Trophoblast cell (in vitro differentiated cells and primary cell): ENCODE measurements at regions not wholly inside any gene's neighbourhood (a gene's known extent, or its start where the extent isn't known, plus 50 kb on each side); places are given as distances from the start of the nearest gene placed in this dataset.

Experiments
- DNase-seq, 2 donors: peaks; one replicate each; pipeline ENCODE4 v3.0.0-alpha.2; 2016
- H2AFZ ChIP-seq: 2 replicates; pipeline ENCODE4 v1.6.1; 2013; ENCODE audit warnings: low read length, moderate library complexity, mild to moderate bottlenecking; ENCODE audit not compliant: insufficient read depth, poor library complexity
- H2AK5ac ChIP-seq: 2 replicates; pipeline ENCODE4 v1.6.1; 2013; ENCODE audit warnings: mild to moderate bottlenecking, low read length
- H2BK120ac ChIP-seq: 2 replicates; pipeline ENCODE4 v1.6.1; 2013; ENCODE audit warnings: low read length, mild to moderate bottlenecking, moderate library complexity; ENCODE audit not compliant: insufficient read depth, poor library complexity
- H2BK12ac ChIP-seq: 2 replicates; pipeline ENCODE4 v1.6.1; 2013; ENCODE audit warnings: mild to moderate bottlenecking, low read length, moderate library complexity
- H2BK5ac ChIP-seq: 2 replicates; pipeline ENCODE4 v1.6.1; 2013; ENCODE audit warnings: low read length, low read depth, moderate library complexity, mild to moderate bottlenecking; ENCODE audit not compliant: poor library complexity
- H3K14ac ChIP-seq: 2 replicates; pipeline ENCODE4 v1.6.1; 2013; ENCODE audit warnings: mild to moderate bottlenecking, low read length
- H3K18ac ChIP-seq: 2 replicates; pipeline ENCODE4 v1.6.1; 2013; ENCODE audit warnings: mild to moderate bottlenecking, low read length
- H3K23ac ChIP-seq: 2 replicates; pipeline ENCODE4 v1.6.1; 2013; ENCODE audit warnings: low read length
- H3K27ac ChIP-seq: 2 replicates; pipeline ENCODE4 v1.5.1; 2013; ENCODE audit warnings: low read depth, mild to moderate bottlenecking, inconsistent platforms, low read length, moderate library complexity
- H3K27me3 ChIP-seq: 2 replicates; pipeline ENCODE4 v1.6.1; 2013; ENCODE audit warnings: inconsistent platforms, mild to moderate bottlenecking, low read length, moderate library complexity; ENCODE audit not compliant: insufficient read depth
- H3K36me3 ChIP-seq, 2 experiments: 1 replicate in 1 of 2; 2 replicates in 1 of 2; pipeline ENCODE4 v1.6.1; 2013; ENCODE audit warnings: low read length in 2 of 2, mild to moderate bottlenecking in 2 of 2, moderate library complexity in 1 of 2; ENCODE audit not compliant: insufficient read depth in 2 of 2, control insufficient read depth in 1 of 2
- H3K4ac ChIP-seq: 2 replicates; pipeline ENCODE4 v1.6.1; 2013; ENCODE audit warnings: low read depth, mild to moderate bottlenecking, low read length, moderate library complexity
- H3K4me1 ChIP-seq, 2 experiments: 1 replicate in 1 of 2; 2 replicates in 1 of 2; pipeline ENCODE4 v1.6.1; 2013; ENCODE audit warnings: low read length in 2 of 2, mild to moderate bottlenecking in 2 of 2, moderate library complexity in 1 of 2; ENCODE audit not compliant: insufficient read depth in 2 of 2, control insufficient read depth in 1 of 2
- H3K4me2 ChIP-seq: 2 replicates; pipeline ENCODE4 v1.6.1; 2013; ENCODE audit warnings: inconsistent platforms, mild to moderate bottlenecking, low read length, moderate library complexity
- H3K4me3 ChIP-seq: 2 replicates; pipeline ENCODE4 v1.5.1; 2013; ENCODE audit warnings: mild to moderate bottlenecking, low read depth, low read length, inconsistent platforms
- H3K79me1 ChIP-seq: one replicate; pipeline ENCODE4 v1.6.1; 2013; ENCODE audit warnings: low read length
- H3K79me2 ChIP-seq: 2 replicates; pipeline ENCODE4 v1.6.1; 2013; ENCODE audit warnings: low read length, mild to moderate bottlenecking; ENCODE audit not compliant: control insufficient read depth, insufficient read depth, poor library complexity
- H3K9ac ChIP-seq: 2 replicates; pipeline ENCODE4 v1.6.1; 2013; ENCODE audit warnings: mild to moderate bottlenecking, low read length
- H3K9me3 ChIP-seq: 2 replicates; pipeline ENCODE4 v1.6.1; 2013; ENCODE audit warnings: low read depth, mild to moderate bottlenecking, control low read depth, inconsistent platforms, low read length; ENCODE audit not compliant: insufficient read depth
- H4K12ac ChIP-seq: 2 replicates; pipeline ENCODE4 v1.6.1; 2013; ENCODE audit warnings: low read depth, mild to moderate bottlenecking, low read length, moderate library complexity
- H4K8ac ChIP-seq: 2 replicates; pipeline ENCODE4 v1.6.1; 2013; ENCODE audit warnings: low read depth, mild to moderate bottlenecking, low read length, moderate library complexity
- H4K91ac ChIP-seq: one replicate; pipeline ENCODE4 v1.6.1; 2013; ENCODE audit warnings: low read depth, mild to moderate bottlenecking, low read length, moderate library complexity
- WGBS: extraction: QIAGEN DNeasy Blood & Tissue Kit; methylation state at CpG from one replicate; pipeline ENCODE4 v1.1.7; 2013; ENCODE audit warnings: missing lambda C conversion rate; ENCODE audit not compliant: insufficient read length, insufficient coverage; ENCODE audit errors: extremely low coverage; 5-methylcytosine and 5-hydroxymethylcytosine counted together

DNA sequence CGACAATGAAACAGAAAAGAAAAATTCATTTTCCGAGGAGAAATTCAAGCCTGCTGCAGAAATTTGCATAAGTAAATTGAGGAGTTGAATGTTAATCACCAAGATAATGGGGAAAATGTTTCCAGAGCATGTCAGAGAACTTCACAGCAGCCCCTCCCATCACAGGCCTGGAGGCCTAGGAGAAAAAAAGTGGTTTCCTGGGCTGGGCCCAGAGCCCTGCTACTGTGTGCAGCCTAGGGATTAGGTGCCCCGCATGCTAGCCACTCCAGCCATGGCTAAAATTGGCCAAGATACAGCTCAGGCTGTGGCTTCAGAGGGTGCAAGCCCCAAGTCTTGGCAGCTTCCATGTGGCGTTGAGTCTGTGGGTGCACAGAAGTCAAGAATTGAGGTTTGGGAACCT is 82.7 kb upstream of the EFNA5 start:
- Histone ChIP-seq H4K91ac (no peak overlapping the region), H3K4me3 (no peak overlapping the region), H3K4me1 (no peaks in the 10 kb centered on the region), H4K8ac (no peak overlapping the region), H4K12ac (no peak overlapping the region), H3K27me3 (no peaks in the 10 kb centered on the region), H3K79me2 (no peaks in the 10 kb centered on the region), H3K23ac (no peak overlapping the region), H3K4ac (no peak overlapping the region), H3K79me1 (no peaks in the 10 kb centered on the region), H3K14ac (no peak overlapping the region), H2BK120ac (no peak overlapping the region), H3K4me2 (no peak overlapping the region), H2BK5ac (no peak overlapping the region), H2AFZ (no peak overlapping the region), H3K9ac (no peak overlapping the region), H3K36me3 (no peaks in the 10 kb centered on the region), H3K18ac (no peak overlapping the region), H2BK12ac (no peak overlapping the region), H2AK5ac (no peak overlapping the region), H3K27ac (no peak overlapping the region), H3K9me3 (no peaks in the 10 kb centered on the region)
- DNase-seq = no peak
- no CpG with 5 or more reads among the region's 4 CpGs for WGBS

DNA sequence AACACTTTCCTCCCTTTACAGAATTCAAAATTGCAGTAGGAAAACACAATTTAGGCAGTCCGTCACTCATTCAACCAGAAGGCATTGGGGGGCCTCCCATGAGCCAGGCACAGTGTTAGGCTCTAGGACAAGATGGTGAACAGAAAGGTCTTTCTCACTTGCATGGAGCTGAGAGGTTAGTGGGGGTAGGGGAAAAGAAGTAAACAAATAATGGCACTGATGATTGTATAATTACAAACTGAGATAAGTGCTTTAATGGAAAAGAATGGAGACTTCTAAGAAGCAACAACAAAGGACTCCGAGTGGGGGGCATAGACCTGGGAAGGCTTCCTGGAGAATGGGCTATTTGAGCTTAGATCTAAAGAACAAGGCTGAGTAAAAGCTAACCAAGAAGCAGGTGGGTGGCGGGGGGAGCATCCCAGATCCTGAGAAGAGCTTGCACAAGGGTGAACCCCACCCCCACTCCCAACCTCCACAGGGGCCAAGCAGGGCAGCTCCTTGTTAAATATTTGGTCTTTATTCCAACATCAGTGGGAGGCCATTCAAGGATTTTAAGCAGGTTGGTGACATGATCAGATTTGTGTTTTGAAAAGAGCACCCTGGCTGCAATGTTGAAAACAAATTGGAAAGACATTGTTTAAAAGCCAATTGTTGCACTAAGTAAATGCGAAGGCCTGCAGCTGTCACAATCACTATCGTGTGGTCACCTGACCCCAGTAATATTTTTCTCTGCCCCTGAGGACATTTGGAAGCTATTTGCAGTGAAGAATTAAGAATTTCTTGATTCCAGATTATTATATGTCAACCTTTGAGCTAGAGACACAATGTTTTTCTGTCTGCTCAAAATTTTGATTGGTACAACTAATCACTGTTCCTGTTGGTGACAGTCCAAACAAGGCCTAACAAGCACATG is 73.9 kb upstream of the EFNA5 start:
- no peaks in the 10 kb centered on the region for H3K4me1 ChIP-seq
- no peak overlapping the region for H3K4me3 ChIP-seq
- no peak overlapping the region for H2BK120ac ChIP-seq
- H3K4ac ChIP-seq = no peak overlapping the region
- H3K23ac ChIP-seq = no peak overlapping the region
- WGBS = no CpG with 5 or more reads among the region's 5 CpGs
- DNase-seq = no peak
- no peaks in the 10 kb centered on the region for H3K36me3 ChIP-seq
- H3K18ac ChIP-seq = no peak overlapping the region
- no peak overlapping the region for H4K8ac ChIP-seq
- no peaks in the 10 kb centered on the region for H3K9me3 ChIP-seq
- no peak overlapping the region for H4K12ac ChIP-seq
- H3K4me2 ChIP-seq = no peak overlapping the region
- H2BK12ac ChIP-seq = no peak overlapping the region
- no peaks in the 10 kb centered on the region for H3K79me2 ChIP-seq
- no peaks in the 10 kb centered on the region for H3K27me3 ChIP-seq
- no peak overlapping the region for H4K91ac ChIP-seq
- no peaks in the 10 kb centered on the region for H3K79me1 ChIP-seq
- H3K14ac ChIP-seq = no peak overlapping the region
- no peak overlapping the region for H2AFZ ChIP-seq
- H2AK5ac ChIP-seq = no peak overlapping the region
- no peak overlapping the region for H3K9ac ChIP-seq
- no peak overlapping the region for H2BK5ac ChIP-seq
- H3K27ac ChIP-seq = no peak overlapping the region

GRCh38 chr5:107743373-107744000 is 72.8 kb upstream of the EFNA5 start:
- Histone ChIP-seq H2AK5ac (no peak overlapping the region), H2BK5ac (no peak overlapping the region), H3K4me3 (no peak overlapping the region), H3K23ac (no peak overlapping the region), H3K4ac (no peak overlapping the region), H3K79me1 (no peaks in the 10 kb centered on the region), H2BK120ac (no peak overlapping the region), H3K79me2 (no peaks in the 10 kb centered on the region), H2AFZ (no peak overlapping the region), H4K8ac (no peak overlapping the region), H3K27ac (no peak overlapping the region), H3K4me1 (no peaks in the 10 kb centered on the region), H3K18ac (no peak overlapping the region), H3K9ac (no peak overlapping the region), H3K4me2 (no peak overlapping the region), H4K12ac (no peak overlapping the region), H3K9me3 (no peaks in the 10 kb centered on the region), H4K91ac (no peak overlapping the region), H2BK12ac (no peak overlapping the region), H3K36me3 (no peaks in the 10 kb centered on the region), H3K27me3 (no peaks in the 10 kb centered on the region), H3K14ac (no peak overlapping the region)
- DNase-seq = peak; percentile 28 to 67
- WGBS = no CpG with 5 or more reads among the region's 3 CpGs

DNA sequence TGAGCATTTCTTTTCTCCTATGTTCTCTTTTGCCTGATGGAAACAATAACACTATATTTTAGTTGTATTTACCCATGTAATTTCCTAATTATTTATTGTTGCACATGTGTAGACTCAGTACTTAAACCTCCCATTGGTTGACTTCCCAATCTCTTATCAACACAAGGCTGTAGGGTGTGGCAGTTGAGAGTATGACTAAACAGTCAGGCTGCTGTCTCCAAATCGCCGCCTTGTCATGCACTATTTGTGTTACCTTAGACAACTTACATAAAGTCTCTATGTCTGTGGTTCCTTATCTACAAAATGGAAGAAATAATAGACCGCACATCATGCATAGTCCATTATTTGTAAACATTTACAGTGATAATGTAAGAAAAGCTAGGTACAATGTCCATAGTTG is 68.9 kb upstream of the EFNA5 start:
- Histone ChIP-seq H3K27me3 (no peaks in the 10 kb centered on the region), H3K4me3 (no peak overlapping the region), H2AFZ (no peak overlapping the region), H2BK12ac (no peak overlapping the region), H3K23ac (no peak overlapping the region), H3K4me2 (no peak overlapping the region), H3K9ac (no peak overlapping the region), H4K91ac (no peak overlapping the region), H3K9me3 (peaks cover 2% of the 10 kb centered on the region), H4K8ac (no peak overlapping the region), H3K14ac (no peak overlapping the region), H3K36me3 (no peaks in the 10 kb centered on the region), H3K18ac (no peak overlapping the region), H3K27ac (no peak overlapping the region), H3K4ac (no peak overlapping the region), H2BK120ac (no peak overlapping the region), H4K12ac (no peak overlapping the region), H2AK5ac (no peak overlapping the region), H3K79me2 (no peaks in the 10 kb centered on the region), H3K4me1 (no peaks in the 10 kb centered on the region), H3K79me1 (no peaks in the 10 kb centered on the region), H2BK5ac (no peak overlapping the region)
- DNase-seq = peak in 1 of 2 donors; percentile 30
- no CpG with 5 or more reads among the region's 3 CpGs for WGBS
